Astrocyte of the spinal cord (primary cell): ENCODE measurements at regions not wholly inside any gene's neighbourhood (a gene's known extent, or its start where the extent isn't known, plus 50 kb on each side); places are given as distances from the start of the nearest gene placed in this dataset.

ENCODE experiments used
- DNase-seq: peaks from one replicate; pipeline ENCODE4 v3.0.0; 2011; ENCODE audit warnings: low read depth, low spot score
- H3K4me3 ChIP-seq: 2 replicates; pipeline ENCODE4 v1.5.1; 2011; ENCODE audit warnings: low read depth, mild to moderate bottlenecking, low read length, moderate library complexity
- in situ Hi-C: cut with HindIII; loops from 2 replicates; pipeline ENCODE4 v1.10.0; 2017; ENCODE audit warnings: low sequenced_read_pairs
- TF ChIP-seq, protein P1 (sequence below): IDR thresholded peaks from 2 replicates; pipeline ENCODE4 v1.5.1; 2012; ENCODE audit warnings: low read depth, mild to moderate bottlenecking, low read length, inconsistent platforms

DNA sequence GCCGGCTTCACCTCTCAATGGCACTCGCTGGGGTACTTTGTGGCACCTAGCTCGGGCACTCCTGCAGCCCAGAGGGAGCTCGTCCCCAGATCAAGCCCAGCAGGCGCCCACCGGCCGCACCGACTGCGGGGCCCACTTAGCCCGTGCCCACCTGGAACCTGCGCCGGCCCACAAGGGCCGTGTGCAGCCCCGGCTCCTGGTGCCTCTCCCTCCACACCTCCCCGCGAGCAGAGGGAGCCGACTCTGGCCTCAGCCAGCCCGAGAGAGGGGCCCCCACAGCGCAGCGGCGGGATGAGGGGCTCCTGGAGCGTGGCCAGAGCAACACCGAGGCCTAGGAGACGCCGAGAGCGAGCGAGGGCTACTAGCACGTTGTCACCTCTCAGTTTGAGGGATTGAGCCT is 82.1 kb upstream of the SHISA3 start:
- in situ Hi-C loops: no loop called here
- no peak overlapping the region for H3K4me3 ChIP-seq
- no peak for DNase-seq
- TF ChIP-seq, protein P1, sequence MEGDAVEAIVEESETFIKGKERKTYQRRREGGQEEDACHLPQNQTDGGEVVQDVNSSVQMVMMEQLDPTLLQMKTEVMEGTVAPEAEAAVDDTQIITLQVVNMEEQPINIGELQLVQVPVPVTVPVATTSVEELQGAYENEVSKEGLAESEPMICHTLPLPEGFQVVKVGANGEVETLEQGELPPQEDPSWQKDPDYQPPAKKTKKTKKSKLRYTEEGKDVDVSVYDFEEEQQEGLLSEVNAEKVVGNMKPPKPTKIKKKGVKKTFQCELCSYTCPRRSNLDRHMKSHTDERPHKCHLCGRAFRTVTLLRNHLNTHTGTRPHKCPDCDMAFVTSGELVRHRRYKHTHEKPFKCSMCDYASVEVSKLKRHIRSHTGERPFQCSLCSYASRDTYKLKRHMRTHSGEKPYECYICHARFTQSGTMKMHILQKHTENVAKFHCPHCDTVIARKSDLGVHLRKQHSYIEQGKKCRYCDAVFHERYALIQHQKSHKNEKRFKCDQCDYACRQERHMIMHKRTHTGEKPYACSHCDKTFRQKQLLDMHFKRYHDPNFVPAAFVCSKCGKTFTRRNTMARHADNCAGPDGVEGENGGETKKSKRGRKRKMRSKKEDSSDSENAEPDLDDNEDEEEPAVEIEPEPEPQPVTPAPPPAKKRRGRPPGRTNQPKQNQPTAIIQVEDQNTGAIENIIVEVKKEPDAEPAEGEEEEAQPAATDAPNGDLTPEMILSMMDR: no peak

DNA sequence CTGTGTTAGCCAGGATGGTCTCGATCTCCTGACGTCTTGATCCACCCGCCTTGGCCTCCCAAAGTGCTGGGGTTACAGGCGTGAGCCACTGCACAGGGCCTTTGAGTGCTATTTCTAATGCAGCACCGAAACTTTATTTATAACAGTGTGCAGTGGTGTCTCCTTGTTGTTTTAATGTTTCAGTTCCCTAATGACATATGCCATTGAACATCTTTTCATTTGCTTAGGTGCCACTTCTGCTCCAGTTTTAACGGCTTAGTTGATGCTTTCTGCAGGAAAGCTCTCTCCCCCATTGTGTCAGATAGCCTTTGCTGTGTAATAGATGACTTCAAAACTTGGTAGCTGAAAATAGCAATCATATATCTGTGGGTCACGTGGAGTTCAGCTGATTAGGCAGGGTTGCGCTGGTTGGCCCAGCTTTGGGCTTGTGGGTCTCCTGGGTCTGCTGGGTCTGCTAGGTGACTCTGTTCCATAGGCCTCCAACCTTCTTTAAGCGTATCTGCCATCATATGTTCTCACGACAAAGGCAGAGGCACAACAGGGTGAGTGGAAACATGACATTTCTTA is 76.4 kb upstream of the SHISA3 start:
- TF ChIP-seq, protein P1: no peak
- in situ Hi-C loops: no loop called here

DNA sequence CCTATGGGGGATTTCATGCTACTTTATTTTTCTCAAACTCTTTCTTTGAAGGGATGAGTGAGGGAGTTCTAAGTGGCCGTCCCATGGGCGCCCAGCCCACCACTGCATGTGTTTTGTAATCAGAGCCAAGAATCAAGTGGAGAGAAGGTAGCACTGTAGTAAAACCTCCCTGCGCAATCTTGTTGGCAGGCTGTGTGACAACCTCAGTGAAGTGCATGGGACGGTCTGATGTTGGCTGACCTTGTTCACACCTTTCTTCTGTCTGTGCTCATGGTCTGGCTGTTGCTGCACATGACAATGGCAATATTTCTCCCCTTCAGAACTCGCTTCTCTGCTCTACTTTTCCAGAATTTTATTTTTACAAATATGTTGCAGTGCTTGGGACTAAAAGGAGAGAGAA is 71.2 kb upstream of the SHISA3 start:
- in situ Hi-C loops: no loop called here
- H3K4me3 ChIP-seq: no peak overlapping the region
- TF ChIP-seq, protein P1: no peak
- no peak for DNase-seq

More for the DNA sequence above, 76.4 kb upstream of the SHISA3 start:
- H3K4me3 ChIP-seq: no peak overlapping the region
- DNase-seq: no peak

DNA sequence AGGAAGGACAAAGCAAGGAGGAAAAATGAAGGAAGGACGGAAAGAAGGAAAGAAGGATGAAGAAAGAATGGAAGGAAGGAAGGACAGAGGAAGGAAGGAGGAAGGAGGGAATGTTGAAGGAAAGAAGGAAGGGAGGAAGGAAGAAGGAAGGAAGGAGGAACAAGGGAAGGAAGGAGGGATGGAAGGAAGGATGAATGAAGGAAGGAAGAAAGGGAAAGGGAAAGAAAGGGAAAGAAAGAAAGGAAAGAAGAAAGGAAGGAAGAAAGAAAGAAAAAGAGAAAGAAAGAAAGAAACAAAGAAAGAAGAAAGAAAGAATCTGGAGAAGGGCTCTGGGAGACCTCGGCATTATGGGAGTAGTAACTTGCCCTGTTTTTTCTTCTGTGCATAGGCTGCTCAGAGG is 70.8 kb upstream of the SHISA3 start:
- DNase-seq: no peak
- in situ Hi-C loops: no loop called here
- TF ChIP-seq, protein P1: no peak

DNA sequence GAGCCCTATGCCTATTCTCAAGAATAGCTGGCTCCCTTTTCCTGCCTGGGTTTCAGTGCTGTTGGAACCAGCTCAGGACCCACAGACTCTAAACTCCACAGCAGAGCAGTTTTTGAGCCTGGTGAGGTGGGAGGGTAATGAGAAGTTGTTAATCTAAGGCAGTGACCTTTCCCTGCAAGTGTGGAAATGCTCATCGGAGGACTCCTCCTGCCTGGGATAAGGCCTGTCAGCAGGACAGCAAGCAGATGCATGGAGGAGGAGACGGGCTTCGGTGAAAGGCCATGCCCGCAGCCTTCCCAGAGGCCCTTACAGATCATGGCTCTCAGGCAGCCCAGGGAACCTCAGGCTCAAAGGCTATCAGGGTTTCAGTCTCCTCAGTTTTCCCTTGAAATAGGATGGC is 70.0 kb upstream of the SHISA3 start:
- no peak for DNase-seq
- in situ Hi-C loops: no loop called here
- TF ChIP-seq, protein P1: no peak
- H3K4me3 ChIP-seq: no peak overlapping the region

More for the DNA sequence above, 70.8 kb upstream of the SHISA3 start:
- no peak overlapping the region for H3K4me3 ChIP-seq

DNA sequence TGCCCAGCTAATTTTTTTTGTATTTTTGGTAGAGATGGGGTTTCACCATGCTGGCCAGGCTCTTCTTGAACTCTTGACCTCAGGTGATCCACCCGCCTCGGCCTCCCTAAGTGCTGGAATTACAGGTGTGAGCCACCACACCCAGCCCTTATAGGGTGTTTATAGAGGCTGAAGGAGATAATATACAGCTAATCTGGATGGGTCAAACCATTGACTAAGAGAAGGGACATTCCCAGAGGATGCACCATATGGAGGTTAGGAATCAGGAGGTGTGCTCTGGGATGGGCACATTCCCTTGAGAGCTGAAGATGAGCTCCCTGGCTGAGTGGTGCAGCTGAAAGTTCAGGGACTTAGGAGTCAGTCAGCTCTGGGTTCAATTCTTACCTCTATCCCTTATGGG is 68.3 kb upstream of the SHISA3 start:
- no peak overlapping the region for H3K4me3 ChIP-seq
- TF ChIP-seq, protein P1: no peak
- in situ Hi-C loops: no loop called here
- no peak for DNase-seq

DNA sequence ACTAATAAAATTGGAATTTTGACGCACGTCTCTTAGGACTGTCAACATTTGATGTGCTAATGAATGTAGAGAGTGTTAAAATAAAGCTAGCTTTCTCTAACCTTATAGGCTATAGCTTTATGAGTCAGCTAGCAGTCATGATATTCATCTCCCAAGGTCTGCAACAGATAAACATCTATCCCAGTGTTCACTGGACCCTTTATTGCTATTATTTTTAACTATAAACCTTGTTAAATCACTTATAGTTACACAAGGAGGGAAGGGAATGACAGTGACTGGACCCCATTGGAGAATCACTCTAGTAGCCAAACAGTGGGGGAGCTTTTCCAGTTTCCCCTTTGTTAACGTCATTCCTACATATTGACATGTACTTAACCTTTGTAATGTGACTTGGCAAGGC is 67.9 kb upstream of the SHISA3 start:
- DNase-seq: no peak
- H3K4me3 ChIP-seq: no peak overlapping the region
- TF ChIP-seq, protein P1: no peak
- in situ Hi-C loops: no loop called here
